K562 (cell line): ENCODE measurements at regions not wholly inside any gene's neighbourhood (a gene's known extent, or its start where the extent isn't known, plus 50 kb on each side); places are given as distances from the start of the nearest gene placed in this dataset.

ENCODE experiments used
- CC2D1A ChIP-seq: fragments of 450-650 bp; IDR thresholded peaks from 2 replicates; pipeline ENCODE4 v1.6.1; 2017; ENCODE audit warnings: mild to moderate bottlenecking
- CTCF ChIP-seq, 3 experiments: IDR thresholded peaks in 2 of 3; conservative IDR thresholded peaks in 1 of 3; 2 replicates each; pipeline ENCODE4 v1.5.1; 2011 to 2012; ENCODE audit warnings: low read length in 3 of 3, mild to moderate bottlenecking in 3 of 3, control low read depth in 2 of 3, improper control_type of control experiment in 1 of 3, inconsistent platforms in 1 of 3, low read depth in 1 of 3, mixed read lengths in 1 of 3, moderate library complexity in 1 of 3; ENCODE audit not compliant: insufficient read depth in 2 of 3
- FOXM1 ChIP-seq, 2 experiments: fragments of 450-650 bp in 1 of 2; sonication (generic) in 1 of 2; formaldehyde crosslinking in 1 of 2; IDR thresholded peaks; 2 replicates each; pipeline versions ENCODE4 v1.6.1 to v1.9.0; 2017 to 2022; ENCODE audit warnings: low read depth in 2 of 2, mild to moderate bottlenecking in 2 of 2, missing genetic modification reagents in 1 of 2, moderate library complexity in 1 of 2
- FOXO4 ChIP-seq: fragments of 450-650 bp; formaldehyde crosslinking; IDR thresholded peaks from 2 replicates; pipeline ENCODE4 v1.4.0; 2020; ENCODE audit warnings: mild to moderate bottlenecking, moderate library complexity
- GATAD2A ChIP-seq: fragments of 450-650 bp; IDR thresholded peaks from 2 replicates; pipeline ENCODE4 v1.6.1; 2017
- JUND ChIP-seq, 2 experiments: IDR thresholded peaks; 2 replicates in 1 of 2; 3 replicates in 1 of 2; pipeline ENCODE4 v1.6.1; 2011; ENCODE audit warnings: borderline replicate concordance in 2 of 2, low read depth in 2 of 2, low read length in 2 of 2, improper control_type of control experiment in 1 of 2, missing biosample characterization in 1 of 2, missing genetic modification characterization in 1 of 2, missing genetic modification reagents in 1 of 2
- USF2 ChIP-seq: sonication (generic); formaldehyde crosslinking; IDR thresholded peaks from 2 replicates; pipeline ENCODE4 v1.5.0; 2020; ENCODE audit warnings: missing genetic modification reagents
- ZFP1 ChIP-seq: fragments of 450-650 bp; formaldehyde crosslinking; IDR thresholded peaks from 2 replicates; pipeline ENCODE4 v1.4.0; 2020; ENCODE audit warnings: mild to moderate bottlenecking, mixed read lengths
- ZNF274 ChIP-seq: IDR thresholded peaks from 2 replicates; pipeline ENCODE4 v1.6.1; 2011; ENCODE audit warnings: low read depth, mild to moderate bottlenecking, low read length, moderate library complexity, borderline replicate concordance

- TF ChIP-seq JUND (IDR thresholded peaks at IDR 0.05; ENCODE audit: borderline replicate concordance, low read depth, low read length) (no peak), JUND (tag; IDR thresholded peaks at IDR 0.05; ENCODE audit: borderline replicate concordance, low read depth, low read length) (no peak), FOXO4 (CRISPR knock-in tag) (no peak), CTCF (IDR thresholded peaks at IDR 0.05 in 2 of 3, conservative IDR thresholded peaks at IDR 0.05 in 1 of 3; ENCODE audit: insufficient read depth in 2 of 3, low read depth in 1 of 3, low read length in 3 of 3) (no peak), CC2D1A (no peak), GATAD2A (no peak), ZNF274 (no peak), USF2 (CRISPR knock-in tag) (no peak), ZFP1 (CRISPR knock-in tag) (no peak), FOXM1 (IDR thresholded peaks at IDR 0.05; ENCODE audit: low read depth) (no peak), FOXM1 (CRISPR knock-in tag; IDR thresholded peaks at IDR 0.05; ENCODE audit: low read depth) (no peak)
Measured at GRCh38 chr6:81939766-81940165, 187.3 kb upstream of the TENT5A start.
